Cardiac septum (tissue), 1 donor: ENCODE measurements at regions not wholly inside any gene's neighbourhood (a gene's known extent, or its start where the extent isn't known, plus 50 kb on each side); places are given as distances from the start of the nearest gene placed in this dataset.
"Not testable (repeated sequence)": the region's sequence is repeated elsewhere in the genome, so short reads cannot be mapped to it uniquely, and the experiment has no call there.

Source experiments
- DNase-seq: peaks from one replicate; pipeline ENCODE4 v3.0.0-alpha.2; 2020; ENCODE audit warnings: low spot score
- intact Hi-C: fragments of 100-400 bp; cut with DNase I; formaldehyde crosslinking; loops from one replicate; pipeline ENCODE4 v1.14.0; 2022
- donor health status: DM: no; HTN: no; CAD: no.

DNA sequence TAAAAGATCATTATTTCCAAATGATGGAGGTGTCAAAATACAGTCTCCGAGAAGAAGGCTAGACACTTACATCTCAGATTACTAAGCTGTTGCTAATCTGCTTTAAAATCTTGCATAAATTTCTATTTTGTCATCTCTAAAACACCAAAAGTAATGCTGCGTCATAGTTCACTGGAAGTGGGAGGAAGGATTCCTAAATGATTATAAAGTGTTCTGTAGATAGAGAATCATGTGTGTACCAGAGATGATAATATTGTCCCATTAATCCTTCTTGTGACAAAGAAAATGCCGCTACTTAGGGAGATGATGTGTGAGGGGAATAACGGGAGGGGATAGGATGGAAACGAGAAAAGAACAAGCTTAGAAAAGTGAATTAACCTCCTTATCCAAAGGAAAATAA is 268.6 kb downstream of the JRKL start:
- intact Hi-C loops: no loop called here

DNA sequence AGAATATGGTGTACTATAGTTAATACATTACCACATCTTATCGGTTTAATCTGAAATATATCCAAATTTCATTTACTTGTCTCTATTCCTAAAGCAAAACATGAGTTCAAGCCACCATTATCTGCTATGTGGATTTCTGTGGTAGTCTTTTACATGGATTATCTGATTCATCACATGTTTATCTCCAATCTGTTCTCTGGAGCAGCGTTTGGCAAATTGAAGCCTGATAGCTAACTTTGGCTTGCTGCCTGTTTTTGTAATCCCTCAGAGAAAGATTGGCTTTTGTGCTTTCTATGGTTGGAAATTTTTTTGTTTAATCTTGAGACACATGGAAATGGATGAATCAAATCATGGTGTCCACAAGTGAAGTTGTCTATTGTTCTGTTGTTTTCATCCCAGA is 274.3 kb downstream of the JRKL start:
- no peak for DNase-seq
- intact Hi-C loops: no loop called here

More for the DNA sequence above, 268.6 kb downstream of the JRKL start:
- no peak for DNase-seq

DNA sequence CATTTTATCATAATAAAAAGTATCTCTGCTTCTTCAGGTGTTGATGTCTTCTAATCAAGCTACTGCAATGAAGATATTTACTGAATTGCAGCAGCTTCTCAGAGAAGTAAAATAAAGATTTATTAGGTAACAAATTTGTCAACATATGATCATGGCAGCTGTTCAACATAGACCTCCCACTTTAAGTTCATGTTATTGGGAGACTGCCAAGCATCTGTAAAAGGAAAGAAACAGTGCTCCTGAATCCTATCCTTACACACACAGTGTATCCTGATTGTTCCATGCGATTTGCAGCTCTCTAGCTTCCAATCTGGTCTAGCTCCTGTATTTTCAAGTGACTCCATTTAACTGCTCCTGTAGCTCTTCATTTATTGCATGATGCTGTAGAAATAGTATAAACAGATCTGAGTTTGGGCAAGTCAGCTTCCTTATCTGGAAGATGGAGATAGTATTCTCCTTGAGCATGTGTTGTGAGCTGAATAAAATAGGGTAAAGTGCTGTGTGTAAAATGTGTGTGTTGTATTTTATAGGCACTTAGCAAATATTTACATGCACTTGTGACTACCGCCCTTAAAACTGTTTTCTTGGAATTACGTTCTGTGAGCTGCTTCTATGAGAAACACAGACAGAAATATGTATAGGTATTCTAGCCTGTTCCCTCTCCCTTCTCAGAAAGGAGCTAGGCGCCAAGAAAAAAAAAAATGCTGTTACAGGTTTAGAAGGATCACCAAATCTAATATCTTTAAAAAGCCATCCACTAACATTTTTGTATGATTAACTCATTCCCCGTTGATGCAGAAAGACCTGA is 290.6 kb downstream of the JRKL start:
- intact Hi-C loops: no loop called here
- no peak for DNase-seq

DNA sequence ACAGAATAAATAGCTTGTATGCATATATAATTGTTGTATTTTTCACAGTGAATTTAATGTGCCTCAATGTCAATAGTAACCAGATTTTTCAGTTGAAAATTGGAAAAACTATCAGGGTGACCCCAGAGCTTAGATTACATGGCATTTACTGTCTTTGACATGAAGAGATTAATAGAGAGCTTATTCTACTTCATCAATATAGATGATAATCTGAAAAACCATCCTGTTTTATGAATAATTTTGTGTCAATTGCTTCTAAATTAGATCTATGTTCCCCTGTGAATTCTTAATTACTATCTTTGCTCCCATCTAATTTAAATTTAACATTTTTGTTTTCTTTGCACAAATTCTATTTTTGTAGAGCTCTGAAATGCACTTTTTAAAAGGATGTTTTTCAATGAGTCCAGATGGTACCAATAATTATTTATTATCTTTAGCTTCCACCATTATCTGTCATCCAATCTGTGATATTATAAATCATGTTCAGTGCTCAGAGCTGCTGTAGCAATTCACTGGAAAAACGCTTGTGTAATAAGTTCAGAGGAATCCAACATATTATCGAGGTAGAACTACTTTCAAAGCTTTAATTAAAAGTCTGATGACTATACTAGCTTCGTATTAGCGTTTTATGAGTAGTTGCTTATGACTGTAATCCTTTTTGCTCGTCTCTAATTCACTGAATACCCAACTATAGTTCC is 291.4 kb downstream of the JRKL start:
- no peak for DNase-seq
- intact Hi-C loops: no loop called here

DNA sequence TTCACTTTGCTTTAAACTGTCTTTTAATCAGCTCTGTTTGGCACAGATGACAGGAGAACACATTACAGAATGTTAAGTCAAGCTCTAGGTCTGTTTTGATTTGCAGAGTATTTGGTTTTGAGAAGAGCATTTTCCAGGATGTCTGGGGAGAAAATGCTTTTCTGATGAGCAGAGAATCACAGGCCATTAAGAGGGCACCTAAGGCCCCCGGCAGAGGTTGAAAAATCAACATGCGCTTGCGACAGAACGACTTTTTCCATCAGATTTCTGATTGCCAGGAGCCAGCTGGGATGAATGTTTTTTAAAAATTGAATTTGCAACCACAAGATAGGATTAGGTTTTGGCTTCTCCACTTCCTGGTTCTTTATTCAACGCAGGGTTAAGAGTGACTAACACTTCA is 304.5 kb downstream of the JRKL start:
- DNase-seq: no peak
- intact Hi-C loops: no loop called here

DNA sequence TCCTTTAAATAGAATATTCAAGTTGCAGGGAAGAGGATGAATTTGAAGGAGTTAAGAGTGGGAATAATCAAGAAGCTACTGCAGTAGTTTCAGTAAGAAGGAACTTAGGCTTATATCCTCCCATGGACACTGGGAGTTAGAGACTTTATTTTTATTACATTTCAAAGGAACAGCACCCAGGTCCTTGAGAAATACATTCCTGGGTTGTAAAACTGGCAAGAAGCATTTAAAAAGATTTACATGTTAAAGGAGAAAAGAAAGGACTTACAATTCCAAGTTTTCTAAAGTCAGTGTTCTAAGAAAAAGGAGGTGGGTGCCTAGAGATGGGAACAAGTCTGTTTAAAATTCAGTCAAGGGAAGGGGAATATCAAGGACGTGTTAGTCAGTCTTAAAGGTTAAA is 306.9 kb downstream of the JRKL start:
- intact Hi-C loops: no loop called here

DNA sequence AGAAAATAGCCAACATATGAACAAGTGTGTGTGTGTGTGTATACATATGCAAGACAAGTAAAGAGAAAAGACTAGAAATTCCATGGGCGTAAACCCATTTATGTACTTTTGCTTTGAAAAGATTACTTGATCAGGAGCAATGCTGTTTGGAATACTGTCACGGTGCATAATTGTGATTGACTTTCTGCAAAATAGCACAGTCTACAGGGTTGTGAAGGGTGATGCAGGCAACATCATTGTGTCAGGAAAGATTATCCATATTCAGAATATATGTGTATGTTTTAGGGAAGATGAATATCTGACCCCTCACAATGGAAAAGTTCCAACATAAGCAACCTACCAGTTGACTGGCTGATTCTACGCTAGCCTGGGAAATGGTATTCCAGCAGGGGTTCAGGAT is 307.7 kb downstream of the JRKL start:
- intact Hi-C loops: no loop called here

More for the DNA sequence above, 306.9 kb downstream of the JRKL start:
- DNase-seq: no peak

DNA sequence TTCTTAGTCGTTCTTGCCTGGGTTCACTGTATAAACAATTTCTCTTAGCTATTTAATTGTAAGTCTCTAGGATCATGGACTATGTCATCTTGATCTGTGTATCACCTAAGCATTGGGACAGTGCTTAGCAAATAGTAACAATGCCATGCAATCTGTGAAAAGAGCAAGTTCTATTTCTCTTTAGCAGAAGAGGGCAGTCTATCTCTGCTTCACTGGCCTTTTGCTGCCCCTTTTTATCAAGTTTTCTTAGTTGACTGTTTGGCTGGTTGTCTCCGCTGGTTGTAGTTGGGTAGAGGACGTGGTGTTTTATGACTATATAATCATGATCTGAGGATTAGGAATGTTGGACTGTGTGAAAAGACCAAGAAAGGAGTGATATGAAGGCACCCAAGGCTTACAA is 315.0 kb downstream of the JRKL start:
- DNase-seq: no peak
- intact Hi-C loops: loop anchor here (10.0 kb wide), 1 partner anchor 440 kb away; no protein-coding TSS in a partner anchor

More for the DNA sequence above, 307.7 kb downstream of the JRKL start:
- DNase-seq: no peak

DNA sequence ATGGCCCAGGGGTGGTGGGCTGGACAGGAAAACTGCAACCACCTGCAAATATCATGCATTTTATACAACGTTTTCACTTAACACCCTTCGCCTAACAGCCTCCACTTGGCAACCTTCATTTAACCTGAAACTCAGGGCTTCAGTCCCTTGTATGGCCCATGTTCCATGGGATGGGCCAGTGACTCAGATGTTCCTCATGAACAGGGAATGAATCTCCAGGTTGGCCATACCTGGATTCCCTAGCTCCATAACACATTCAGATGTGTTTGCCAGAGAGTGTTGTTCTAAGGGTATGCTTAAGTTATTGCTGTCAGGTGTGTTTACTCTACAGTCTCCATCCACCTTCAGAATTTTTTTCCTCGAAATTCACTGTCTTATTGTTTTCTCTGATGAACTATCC is 316.9 kb downstream of the JRKL start:
- DNase-seq: no peak
- intact Hi-C loops: loop anchor here (10.0 kb wide), 1 partner anchor 438 kb away; no protein-coding TSS in a partner anchor

DNA sequence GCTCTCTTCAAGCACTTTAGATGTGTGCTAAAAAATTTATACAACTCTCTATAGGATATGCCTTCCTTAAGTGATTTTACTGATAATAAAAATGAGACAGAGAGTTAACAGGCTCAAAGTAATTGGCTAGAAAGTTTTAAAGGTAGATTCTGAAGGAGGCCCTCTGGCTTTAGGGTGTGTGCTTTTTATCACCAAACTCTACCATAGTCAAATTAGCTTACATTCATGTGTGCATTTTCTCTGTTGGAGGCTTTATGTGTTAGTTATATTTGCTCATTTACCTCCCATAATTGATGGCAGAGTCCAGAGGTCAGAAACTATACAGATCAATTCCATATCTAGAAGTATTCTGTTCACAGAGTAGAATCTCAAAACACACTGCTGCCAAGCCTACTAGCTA is 317.5 kb downstream of the JRKL start:
- DNase-seq: no peak
- intact Hi-C loops: loop anchor here (10.0 kb wide), 1 partner anchor 438 kb away; no protein-coding TSS in a partner anchor

DNA sequence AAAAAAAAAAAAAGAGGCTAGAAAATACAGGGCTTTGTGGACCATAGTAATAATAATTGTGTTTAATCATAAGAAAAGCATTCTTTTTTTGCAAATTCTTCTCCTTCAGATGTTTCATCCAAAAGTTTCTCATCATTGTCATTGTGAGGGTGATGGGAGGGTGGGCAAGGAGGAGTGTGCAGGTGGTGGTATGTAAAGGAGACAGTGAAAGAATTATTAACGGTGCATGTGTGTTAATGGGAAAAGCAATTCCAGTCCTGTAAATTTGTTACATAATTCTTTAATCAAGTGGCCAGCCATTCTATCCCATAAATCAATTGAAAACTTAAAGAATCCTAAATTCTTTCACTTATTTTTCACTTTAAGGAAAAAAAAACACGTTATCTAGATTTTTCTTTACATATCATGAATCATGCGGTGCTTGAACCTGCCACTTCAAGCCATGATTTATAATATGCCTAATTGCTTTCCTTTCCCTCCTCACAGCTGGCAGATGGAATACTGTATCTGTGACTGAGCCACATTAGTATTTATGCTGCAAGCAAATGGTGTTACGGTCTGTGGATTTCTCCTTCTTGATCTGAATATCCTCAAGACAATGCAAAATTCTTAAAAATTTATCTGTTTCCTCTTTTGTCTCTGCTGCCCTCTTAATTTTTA is 318.5 kb downstream of the JRKL start:
- intact Hi-C loops: loop anchor here (10.0 kb wide), 1 partner anchor 436 kb away; no protein-coding TSS in a partner anchor
- DNase-seq: no peak

DNA sequence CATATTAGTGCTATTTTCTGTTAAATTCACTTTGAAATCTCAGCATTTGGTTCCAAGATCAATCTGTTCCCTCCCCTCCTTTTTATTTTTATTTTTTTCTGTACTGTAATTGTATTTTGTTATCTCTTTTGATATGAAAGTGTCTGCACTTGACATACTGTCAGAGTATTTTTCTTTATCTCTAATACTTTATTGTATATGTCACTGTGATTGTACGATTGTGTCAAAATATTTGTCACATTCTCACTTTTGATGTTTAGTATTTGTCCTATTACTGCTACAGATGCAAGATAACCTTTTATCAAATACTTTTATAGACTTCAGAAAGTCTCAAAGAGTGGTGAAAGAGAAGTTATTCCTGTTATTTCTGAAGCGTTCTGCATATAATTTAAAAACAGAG is 323.5 kb downstream of the JRKL start:
- intact Hi-C loops: no loop called here
- no peak for DNase-seq

DNA sequence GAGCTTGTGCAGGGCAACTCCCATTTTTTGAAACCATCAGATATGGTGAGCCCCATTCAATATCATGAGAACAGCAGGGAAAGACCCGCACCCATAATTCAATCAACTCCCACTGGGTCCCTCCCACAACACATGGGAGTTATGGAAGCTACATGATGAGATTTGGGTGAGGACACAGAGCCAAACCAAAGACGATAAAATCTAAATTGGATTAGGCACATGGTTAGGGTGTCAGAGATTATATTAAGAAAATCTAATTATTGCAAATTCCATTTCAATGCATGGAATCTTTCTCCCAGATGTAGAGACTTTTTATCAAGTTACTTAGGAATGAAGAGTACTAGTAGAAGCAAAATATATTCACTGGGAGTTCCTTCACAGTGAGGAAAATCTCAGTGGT is 324.9 kb downstream of the JRKL start:
- intact Hi-C loops: no loop called here
- no peak for DNase-seq

DNA sequence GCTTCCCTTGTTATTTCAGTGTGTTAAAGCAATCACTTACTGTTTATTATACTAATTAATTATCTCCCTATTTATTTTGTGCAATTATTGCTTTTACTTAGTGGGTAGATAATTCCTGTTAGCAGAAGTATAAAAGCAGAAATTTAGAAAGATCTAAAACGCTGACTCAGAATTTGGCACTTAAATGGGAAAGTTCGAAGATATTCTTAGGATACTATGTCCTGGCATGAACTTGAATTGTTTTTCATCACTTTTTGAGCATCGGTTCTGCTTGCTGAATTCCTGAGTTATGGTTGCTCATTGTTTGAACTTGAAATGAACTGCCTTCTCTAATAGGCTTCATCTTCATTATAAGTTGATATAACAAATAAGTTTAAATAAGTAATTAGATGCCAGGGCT is 325.4 kb downstream of the JRKL start:
- intact Hi-C loops: no loop called here
- no peak for DNase-seq

DNA sequence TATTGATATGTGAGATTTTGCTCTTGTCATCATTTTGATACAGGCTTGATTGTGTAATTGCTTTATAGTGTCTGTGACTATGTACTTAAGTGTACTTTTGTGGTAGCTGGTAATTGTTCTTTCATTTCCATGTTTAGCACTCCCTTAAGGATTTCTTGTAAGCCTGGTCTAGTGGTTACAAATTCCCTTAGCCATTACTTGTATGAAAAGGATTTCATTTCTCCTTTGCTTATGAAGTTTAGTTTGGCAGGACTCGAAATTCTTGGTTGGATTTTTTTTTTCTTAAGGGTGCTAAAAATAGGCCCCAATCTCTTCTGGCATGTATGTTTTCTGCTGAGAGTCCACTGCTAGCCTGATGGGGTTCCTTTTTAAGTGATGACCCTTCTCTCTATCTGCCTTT is 346.8 kb downstream of the JRKL start:
- intact Hi-C loops: no loop called here
- no peak for DNase-seq

DNA sequence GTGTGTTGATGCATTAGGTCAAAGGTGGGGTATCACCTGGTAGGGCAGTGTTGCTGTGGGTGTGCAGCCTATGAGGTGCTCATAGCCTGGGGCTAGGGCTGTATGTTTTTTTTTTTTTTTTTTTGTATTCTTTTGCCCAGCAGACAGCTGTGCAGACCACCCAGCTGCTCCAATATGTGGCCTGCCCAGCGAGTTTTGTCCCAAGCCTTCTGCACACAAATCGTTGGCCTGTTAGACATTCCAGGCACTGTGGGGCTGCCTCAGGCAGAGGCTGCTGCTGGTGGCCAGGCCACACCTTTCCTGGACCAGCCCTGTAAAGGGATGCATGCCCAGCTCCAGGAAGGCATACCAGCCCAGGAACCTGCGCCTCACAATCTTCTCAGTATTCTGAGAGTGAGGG is 348.5 kb downstream of the JRKL start:
- DNase-seq: no peak
- intact Hi-C loops: no loop called here

DNA sequence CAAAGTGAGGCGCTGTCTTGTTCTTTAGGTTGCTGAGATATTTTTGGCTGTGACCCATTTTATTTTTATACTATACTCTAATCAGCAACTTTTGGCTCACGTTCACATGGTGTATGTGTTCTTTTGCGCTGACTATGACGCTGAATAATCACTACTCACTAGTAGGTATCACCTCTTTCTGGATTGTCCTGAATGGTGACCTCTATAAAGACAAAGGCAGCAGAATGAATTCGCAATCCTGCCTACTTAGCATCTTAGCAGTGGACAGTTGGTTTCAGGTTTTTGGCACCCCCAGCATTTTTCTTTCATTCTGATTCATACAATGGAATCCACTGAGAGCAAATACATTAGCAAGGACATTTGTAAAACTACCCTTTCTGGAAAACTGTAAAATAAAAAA is 351.3 kb downstream of the JRKL start:
- no peak for DNase-seq
- intact Hi-C loops: no loop called here

DNA sequence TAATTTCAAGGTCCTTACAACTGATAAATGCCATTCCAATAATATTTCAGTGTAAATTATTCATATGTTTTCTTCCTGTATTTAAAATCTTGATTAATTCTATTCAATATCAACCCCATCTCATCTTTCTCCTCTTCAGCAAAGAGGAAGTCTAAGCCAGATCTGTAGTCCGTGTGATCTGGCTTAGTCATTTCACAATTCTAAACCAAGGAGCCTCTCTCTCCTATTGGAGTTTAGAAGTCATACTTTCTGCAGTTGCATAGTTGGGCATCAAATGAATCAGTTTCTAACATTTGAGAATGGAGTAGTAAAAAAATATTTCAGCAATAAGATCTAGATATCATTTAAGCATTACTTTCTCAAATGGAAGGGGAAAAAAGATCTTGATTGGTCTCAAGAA is 354.9 kb downstream of the JRKL start:
- no peak for DNase-seq
- intact Hi-C loops: no loop called here

DNA sequence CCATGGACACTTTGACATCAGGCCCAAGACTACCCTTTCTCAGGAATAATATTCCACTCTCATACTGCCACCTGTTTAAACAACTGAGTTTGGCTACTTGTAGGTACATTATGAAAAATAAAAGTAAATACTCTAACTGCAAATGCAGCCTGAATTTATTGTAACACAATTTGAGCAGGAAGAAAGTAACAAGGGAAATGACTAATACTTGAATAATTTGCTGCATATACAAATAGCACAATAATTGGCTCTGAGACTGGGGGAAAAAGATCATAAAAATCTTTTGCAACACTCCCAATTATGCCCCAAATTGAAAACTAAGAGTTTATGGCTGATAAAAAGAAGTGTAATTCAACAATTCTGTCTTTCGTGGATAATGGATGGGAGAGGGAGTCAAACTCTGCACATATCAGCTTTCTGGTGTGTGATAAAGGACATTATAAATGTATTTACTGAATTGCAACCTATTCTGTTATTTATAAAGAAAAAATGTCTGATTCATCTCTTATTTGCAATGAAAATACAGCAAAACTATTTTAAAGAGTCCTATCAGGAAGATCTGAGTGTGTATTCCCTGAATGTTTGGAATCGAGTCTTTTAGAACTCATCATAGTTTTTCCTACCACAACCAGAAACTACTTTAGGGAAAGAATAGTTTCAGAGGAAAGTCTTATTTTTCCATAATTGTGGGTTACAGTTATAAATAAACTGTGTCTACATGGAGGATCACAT is 359.0 kb downstream of the JRKL start:
- intact Hi-C loops: no loop called here
- no peak for DNase-seq

DNA sequence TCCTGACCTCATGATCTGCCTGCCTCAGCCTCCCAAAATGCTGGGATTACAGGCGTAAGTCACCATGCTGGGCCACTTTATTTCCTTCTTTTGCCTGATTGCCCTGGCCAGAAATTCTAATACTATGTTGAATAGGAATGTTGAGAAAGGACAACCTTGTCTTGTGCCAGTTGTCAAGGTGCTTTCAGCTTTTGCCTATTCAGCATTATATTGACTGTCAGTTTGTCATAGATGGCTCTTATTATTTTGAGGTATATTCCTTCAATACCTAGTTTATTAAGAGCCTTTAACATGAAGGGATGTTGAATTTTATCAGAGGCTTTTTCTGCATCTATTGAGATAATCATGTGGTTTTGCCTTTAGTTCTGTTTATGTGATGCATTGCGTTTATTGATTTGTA is 362.0 kb downstream of the JRKL start:
- DNase-seq, intact Hi-C loops: not testable (repeated sequence)
